Common myeloid progenitor, CD34-positive (primary cell): ENCODE measurements at regions not wholly inside any gene's neighbourhood (a gene's known extent, or its start where the extent isn't known, plus 50 kb on each side); places are given as distances from the start of the nearest gene placed in this dataset.

ENCODE experiments used
- CTCF ChIA-PET: fragments of 350-600 bp; sonication (Branson Sonifier 250); formaldehyde crosslinking; loops from one replicate; lab custom pipeline; 2021; ENCODE audit warnings: antibody characterized with exemption; lab: Charles Lee
- POLR2A ChIA-PET: fragments of 350-600 bp; sonication (Branson Sonifier 250); formaldehyde crosslinking; loops from one replicate; lab custom pipeline; 2021; ENCODE audit warnings: antibody characterized with exemption; lab: Charles Lee
- DNase-seq, 3 donors: peaks; one replicate each; pipeline versions ENCODE4 v3.0.0 to v3.0.0-alpha.2; 2013
- H3K27ac ChIP-seq, 2 experiments: 1 replicate in 1 of 2; 2 replicates in 1 of 2; pipeline ENCODE4 v1.7.0; 2013; ENCODE audit warnings: inconsistent platforms in 2 of 2, low read length in 2 of 2, mild to moderate bottlenecking in 2 of 2, low read depth in 1 of 2, moderate library complexity in 1 of 2; ENCODE audit not compliant: severe bottlenecking in 2 of 2, insufficient read depth in 1 of 2, poor library complexity in 1 of 2
- H3K27me3 ChIP-seq, 5 experiments: replicated peaks in 2 of 5; 1 replicate in 3 of 5; 2 replicates in 2 of 5; pipeline versions ENCODE4 v1.6.1 to v1.7.0; 2013; ENCODE audit warnings: low read length in 4 of 5, mild to moderate bottlenecking in 2 of 5, moderate library complexity in 2 of 5, inconsistent platforms in 1 of 5; ENCODE audit not compliant: insufficient read depth in 5 of 5, control insufficient read depth in 4 of 5
- H3K36me3 ChIP-seq, 4 experiments: 1 replicate in 2 of 4; 2 replicates in 2 of 4; pipeline versions ENCODE4 v1.6.1 to v1.7.0; 2013; ENCODE audit warnings: low read length in 3 of 4, control low read depth in 1 of 4, mild to moderate bottlenecking in 1 of 4; ENCODE audit not compliant: control insufficient read depth in 4 of 4, insufficient read depth in 4 of 4
- H3K4me1 ChIP-seq, 4 experiments: 1 replicate in 3 of 4; 2 replicates in 1 of 4; pipeline versions ENCODE4 v1.6.1 to v1.7.1; 2013; ENCODE audit warnings: low read length in 3 of 4, mild to moderate bottlenecking in 3 of 4, control low read depth in 1 of 4, inconsistent platforms in 1 of 4, moderate library complexity in 1 of 4; ENCODE audit not compliant: control insufficient read depth in 4 of 4, insufficient read depth in 4 of 4; ENCODE audit errors: control extremely low read depth in 1 of 4
- H3K4me3 ChIP-seq, 7 experiments: 1 replicate in 4 of 7; 2 replicates in 3 of 7; pipeline versions ENCODE4 v1.5.1 to v1.7.0; 2013; ENCODE audit warnings: mild to moderate bottlenecking in 7 of 7, low read length in 6 of 7, moderate library complexity in 6 of 7, inconsistent platforms in 2 of 7, low read depth in 2 of 7, control low read depth in 1 of 7; ENCODE audit not compliant: insufficient read depth in 4 of 7, control insufficient read depth in 1 of 7; ENCODE audit errors: extremely low read depth in 1 of 7
- H3K9me3 ChIP-seq, 5 experiments: 1 replicate in 4 of 5; 2 replicates in 1 of 5; pipeline versions ENCODE4 v1.6.1 to v1.7.1; 2013; ENCODE audit warnings: low read length in 4 of 5, mild to moderate bottlenecking in 2 of 5, inconsistent platforms in 1 of 5, low read depth in 1 of 5, moderate library complexity in 1 of 5; ENCODE audit not compliant: control insufficient read depth in 4 of 5, insufficient read depth in 2 of 5; ENCODE audit errors: control extremely low read depth in 1 of 5
- WGBS: methylation state at CpG from one replicate; pipeline ENCODE4 v1.1.5; 2013; ENCODE audit not compliant: insufficient coverage; 5-methylcytosine and 5-hydroxymethylcytosine counted together

DNA sequence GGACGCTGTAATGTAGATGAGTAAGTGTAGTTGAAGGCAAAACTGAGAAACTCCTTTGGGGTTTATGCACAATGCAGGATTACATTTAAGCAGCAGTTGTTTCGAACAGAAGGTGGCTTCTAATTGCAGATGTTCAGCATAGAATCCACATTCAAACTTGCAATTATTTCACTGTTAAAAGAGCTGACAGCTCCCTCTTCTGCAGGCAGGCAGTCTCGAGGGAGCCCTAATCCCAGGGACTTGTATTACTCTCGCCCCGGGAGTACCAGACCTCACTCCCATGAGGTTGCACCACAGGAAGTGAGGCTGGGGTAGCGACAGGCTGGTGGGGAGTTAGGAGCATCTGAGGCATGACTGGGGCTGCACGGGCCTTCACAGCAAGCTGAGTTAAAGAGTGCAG lies 484.3 kb upstream of the EEF2KMT start:
- 52% methylated on average over 5 of the region's 7 CpGs for WGBS
- Histone ChIP-seq H3K9me3 (no peaks in the 10 kb centered on the region), H3K27me3 (no peaks in the 10 kb centered on the region), H3K27ac (no peak overlapping the region), H3K4me1 (no peaks in the 10 kb centered on the region), H3K4me3 (no peak overlapping the region), H3K36me3 (no peaks in the 10 kb centered on the region)
- DNase-seq, result no peak
- CTCF ChIA-PET, result no interaction called here
- POLR2A ChIA-PET, result no interaction called here

DNA sequence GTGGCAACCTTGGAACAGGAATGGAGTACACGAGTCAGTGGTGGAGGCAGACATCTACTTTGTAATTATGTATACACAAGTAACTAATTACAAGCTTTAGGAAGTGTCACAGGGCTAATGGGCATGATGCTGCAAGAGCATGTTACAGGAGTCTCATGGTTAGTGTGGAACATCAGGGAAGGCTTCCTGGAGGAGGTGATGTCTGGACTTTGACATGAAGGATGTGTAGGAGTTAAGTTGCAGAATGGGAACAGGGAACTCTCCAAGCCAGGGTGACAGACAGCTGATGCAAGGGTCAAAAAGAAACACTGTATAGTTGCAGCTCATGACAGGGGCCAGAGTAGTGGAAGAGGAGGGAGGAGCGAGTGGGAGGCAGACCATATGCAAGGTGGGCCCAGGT lies 483.8 kb upstream of the EEF2KMT start:
- Histone ChIP-seq H3K4me3 (no peak overlapping the region), H3K27me3 (no peaks in the 10 kb centered on the region), H3K9me3 (no peaks in the 10 kb centered on the region), H3K36me3 (no peaks in the 10 kb centered on the region), H3K27ac (no peak overlapping the region), H3K4me1 (no peaks in the 10 kb centered on the region)
- no peak for DNase-seq
- 100% methylated on average over 1 of the region's 2 CpGs for WGBS
- ChIA-PET POLR2A (no interaction called here), CTCF (no interaction called here)

DNA sequence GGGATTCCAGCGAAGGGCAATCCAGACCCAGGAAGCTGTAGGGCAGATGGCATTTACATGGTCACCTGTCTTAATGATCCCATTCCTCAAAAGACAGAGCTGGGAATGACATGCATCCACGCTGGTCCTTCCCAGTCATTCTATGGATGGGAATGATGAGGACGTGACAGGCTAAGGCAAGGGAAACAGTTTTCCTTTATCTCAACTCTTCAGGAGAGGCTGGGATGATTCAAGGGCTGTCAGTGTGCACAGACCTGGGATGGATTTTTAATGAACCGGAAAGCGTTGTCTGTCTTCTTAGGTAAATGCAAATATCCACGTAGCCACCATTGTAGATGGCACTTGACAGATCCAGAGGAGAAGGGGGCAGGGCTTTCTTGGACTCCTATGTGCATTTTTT lies 483.2 kb upstream of the EEF2KMT start:
- Histone ChIP-seq H3K27me3 (no peaks in the 10 kb centered on the region), H3K4me3 (no peak overlapping the region), H3K36me3 (no peaks in the 10 kb centered on the region), H3K4me1 (no peaks in the 10 kb centered on the region), H3K9me3 (no peaks in the 10 kb centered on the region), H3K27ac (no peak overlapping the region)
- no peak for DNase-seq
- CTCF ChIA-PET, result interaction anchor here (0.8 kb wide), 1 partner anchor 285 kb away, joined by 3 read pairs; no protein-coding TSS in a partner anchor
- POLR2A ChIA-PET, result no interaction called here
- WGBS, result 94% methylated on average over 4 of the region's 6 CpGs

DNA sequence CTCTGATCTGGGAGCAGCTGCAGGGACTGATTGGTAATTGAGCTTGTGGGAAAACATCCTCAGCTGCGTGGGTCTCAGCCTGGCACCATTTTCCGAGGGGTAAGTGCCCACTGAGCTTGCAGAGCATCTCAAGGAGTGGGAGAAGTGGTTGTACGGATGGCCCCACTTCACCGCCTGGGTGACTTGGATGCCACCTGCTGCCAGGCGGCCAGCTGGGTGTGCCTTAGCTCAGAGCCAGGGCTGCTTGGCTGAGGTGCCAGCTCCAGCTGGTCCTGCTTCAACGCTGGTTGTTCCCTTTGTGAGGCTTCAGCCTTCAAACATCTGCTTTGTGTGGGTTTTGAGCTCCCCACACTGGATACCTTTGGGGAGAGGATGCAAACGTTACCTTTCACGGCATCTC lies 482.7 kb upstream of the EEF2KMT start:
- 76% methylated on average over 8 of the region's 8 CpGs for WGBS
- DNase-seq, result no peak
- ChIA-PET POLR2A (interaction anchor here (0.6 kb wide), 1 partner anchor 9 kb away, joined by 4 read pairs; no protein-coding TSS in a partner anchor), CTCF (interaction anchor here (0.8 kb wide), 1 partner anchor 284 kb away, joined by 3 read pairs; no protein-coding TSS in a partner anchor)
- Histone ChIP-seq H3K27me3 (no peaks in the 10 kb centered on the region), H3K9me3 (no peaks in the 10 kb centered on the region), H3K27ac (no peak overlapping the region), H3K4me1 (no peaks in the 10 kb centered on the region), H3K4me3 (no peak overlapping the region), H3K36me3 (no peaks in the 10 kb centered on the region)

DNA sequence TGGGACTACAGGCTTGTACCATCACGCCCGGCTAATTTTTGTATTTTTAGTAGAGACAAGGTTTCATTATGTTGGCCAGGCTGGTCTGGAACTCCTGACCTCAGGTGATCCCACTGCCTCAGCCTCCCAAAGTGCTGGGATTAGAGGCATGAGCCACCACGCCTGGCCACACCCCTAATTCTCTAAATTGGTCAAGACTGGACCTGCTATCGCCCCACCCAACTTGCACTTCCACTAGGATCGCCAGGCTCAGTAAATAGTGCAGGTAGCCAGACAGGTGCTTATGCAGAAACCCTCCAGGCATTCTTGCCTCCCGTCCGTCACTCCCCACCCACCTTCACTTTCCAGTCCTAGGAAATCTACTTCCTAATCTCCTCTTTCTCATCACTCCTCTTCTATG lies 481.4 kb upstream of the EEF2KMT start:
- ChIA-PET POLR2A (no interaction called here), CTCF (no interaction called here)
- Histone ChIP-seq H3K27ac (no peak overlapping the region), H3K4me3 (no peak overlapping the region), H3K4me1 (no peaks in the 10 kb centered on the region), H3K36me3 (no peaks in the 10 kb centered on the region), H3K27me3 (no peaks in the 10 kb centered on the region), H3K9me3 (no peaks in the 10 kb centered on the region)
- WGBS, result 91% methylated on average over 7 of the region's 7 CpGs
- DNase-seq, result no peak

DNA sequence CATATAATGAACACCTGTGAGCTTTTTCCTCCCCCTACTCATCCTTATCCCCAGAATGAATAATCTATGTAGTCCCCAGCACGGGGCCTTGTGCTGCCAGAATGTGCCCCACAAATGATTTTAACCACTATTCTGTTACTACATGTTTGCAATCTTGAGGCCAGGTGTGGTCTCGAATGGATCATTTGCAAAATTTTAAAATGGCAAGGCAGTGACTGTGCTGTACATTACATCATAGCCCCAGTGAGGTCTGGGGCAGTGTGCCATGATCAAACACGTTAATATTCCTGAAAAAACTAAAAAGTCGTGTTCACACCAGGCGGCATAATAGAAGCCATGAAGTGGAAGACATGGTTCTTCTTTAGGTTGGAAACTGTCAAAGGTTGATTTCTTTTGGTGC lies 479.9 kb upstream of the EEF2KMT start:
- no peak overlapping the region for H3K27ac ChIP-seq
- ChIA-PET POLR2A (no interaction called here), CTCF (no interaction called here)
- no peaks in the 10 kb centered on the region for H3K4me1 ChIP-seq
- WGBS, result 91% methylated on average over 5 of the region's 5 CpGs
- DNase-seq, result no peak
- no peaks in the 10 kb centered on the region for H3K9me3 ChIP-seq
- H3K4me3 ChIP-seq, result no peak overlapping the region
- H3K27me3 ChIP-seq, result no peaks in the 10 kb centered on the region
- no peaks in the 10 kb centered on the region for H3K36me3 ChIP-seq

DNA sequence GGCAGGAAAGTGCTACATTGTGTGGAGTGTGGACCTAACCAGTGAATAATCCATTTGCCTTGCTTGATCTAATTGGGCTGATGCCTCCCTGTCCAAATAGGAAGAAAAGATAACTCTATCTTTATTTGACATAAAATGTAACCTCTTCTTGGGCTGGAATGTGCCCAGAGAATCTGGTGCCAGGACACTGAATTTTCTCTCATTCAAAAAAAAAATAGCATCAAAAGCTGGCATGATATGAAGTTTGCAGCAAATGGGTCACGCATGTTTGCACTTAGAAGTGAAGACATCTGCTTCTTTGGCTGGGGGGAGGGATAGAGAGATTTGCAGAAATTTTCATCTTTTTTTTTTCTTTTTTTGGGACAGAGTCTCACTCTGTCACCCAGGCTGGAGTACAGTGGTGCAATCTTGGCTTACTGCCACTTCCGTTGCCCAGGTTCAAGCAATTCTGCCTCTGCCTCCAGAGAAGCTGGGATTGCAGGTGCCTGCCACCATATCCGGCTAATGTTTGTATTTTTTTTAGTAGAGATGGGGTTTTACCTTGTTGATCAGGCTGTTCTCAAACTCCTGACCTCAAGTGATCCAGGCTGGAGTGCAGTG lies 478.2 kb upstream of the EEF2KMT start:
- POLR2A ChIA-PET, result no interaction called here
- no peaks in the 10 kb centered on the region for H3K36me3 ChIP-seq
- no peaks in the 10 kb centered on the region for H3K27me3 ChIP-seq
- CTCF ChIA-PET, result no interaction called here
- no peak overlapping the region for H3K27ac ChIP-seq
- no peaks in the 10 kb centered on the region for H3K4me1 ChIP-seq
- peaks cover 0 to 2% (median 0%) of the 10 kb centered on the region in 5 experiments for H3K9me3 ChIP-seq
- no peak overlapping the region for H3K4me3 ChIP-seq
- DNase-seq, result no peak
- 100% methylated on average over 1 of the region's 3 CpGs for WGBS
